ENCODE measurements at regions not wholly inside any gene's neighbourhood (a gene's known extent, or its start where the extent isn't known, plus 50 kb on each side); places are given as distances from the start of the nearest gene placed in this dataset.
A peak's percentile ranks its signal among the peaks of the same experiment; 100 is the strongest.

- no peak overlapping the region for H3K27ac ChIP-seq
- intact Hi-C loops (cut with DNase I) = no loop called here
- H3K27me3 ChIP-seq = no peaks in the 10 kb centered on the region
- no peaks in the 10 kb centered on the region for H3K36me3 ChIP-seq (replicated peaks in 1 of 2)
- TF ChIP-seq CTCF (IDR thresholded peaks at IDR 0.05) (no peak), POLR2A (IDR thresholded peaks at IDR 0.05) (no peak)
- H3K4me1 ChIP-seq (replicated peaks in 1 of 2) = no peaks in the 10 kb centered on the region
- no peak for DNase-seq
- H3K9me3 ChIP-seq (replicated peaks in 1 of 3) = no peaks in the 10 kb centered on the region
- H3K4me3 ChIP-seq = no peak overlapping the region
Observed at GRCh38 chr13:34452831-34453230, 489.2 kb upstream of the NBEA start.

- Histone ChIP-seq H3K4me3 (no peak overlapping the region), H3K27ac (no peak overlapping the region), H3K9me3 (replicated peaks in 1 of 3) (no peaks in the 10 kb centered on the region), H3K36me3 (replicated peaks in 1 of 2) (no peaks in the 10 kb centered on the region), H3K27me3 (no peaks in the 10 kb centered on the region), H3K4me1 (replicated peaks in 1 of 2) (no peaks in the 10 kb centered on the region)
- TF ChIP-seq CTCF (IDR thresholded peaks at IDR 0.05) (no peak), POLR2A (IDR thresholded peaks at IDR 0.05) (no peak)
- WGBS, 4 donors = 61 to 74% (median 66%) methylated on average over 4 of the region's 4 CpGs
- intact Hi-C loops (cut with DNase I) = no loop called here
- DNase-seq = no peak
Observed at GRCh38 chr13:34458756-34459715, 483.0 kb upstream of the NBEA start.

- Histone ChIP-seq H3K4me3 (no peak overlapping the region), H3K4me1 (replicated peaks in 1 of 2) (no peaks in the 10 kb centered on the region), H3K27me3 (no peaks in the 10 kb centered on the region), H3K36me3 (replicated peaks in 1 of 2) (no peaks in the 10 kb centered on the region), H3K27ac (no peak overlapping the region), H3K9me3 (replicated peaks in 1 of 3) (no peaks in the 10 kb centered on the region)
- TF ChIP-seq POLR2A (IDR thresholded peaks at IDR 0.05) = no peak
- TF ChIP-seq CTCF (IDR thresholded peaks at IDR 0.05) = no peak
- WGBS, 4 donors = 56 to 74% (median 64%) methylated on average over 8 of the region's 8 CpGs
- DNase-seq = no peak
- intact Hi-C loops (cut with DNase I) = no loop called here
Observed at GRCh38 chr13:34459856-34460255, 482.2 kb upstream of the NBEA start.

- Histone ChIP-seq H3K27me3 (no peaks in the 10 kb centered on the region), H3K9me3 (replicated peaks in 1 of 3) (no peaks in the 10 kb centered on the region), H3K36me3 (replicated peaks in 1 of 2) (no peaks in the 10 kb centered on the region), H3K4me1 (replicated peaks in 1 of 2) (no peaks in the 10 kb centered on the region), H3K4me3 (no peak overlapping the region), H3K27ac (no peak overlapping the region)
- intact Hi-C loops (cut with DNase I) = no loop called here
- TF ChIP-seq CTCF (IDR thresholded peaks at IDR 0.05) (no peak), POLR2A (IDR thresholded peaks at IDR 0.05) (no peak)
- DNase-seq = peak in 4 of 7 donors; percentile 6 to 22 (median 14)
- 48 to 64% (median 58%) methylated on average over 4 of the region's 4 CpGs for WGBS, 4 donors
Observed at GRCh38 chr13:34462843-34463242, 479.2 kb upstream of the NBEA start.
